ENCODE measurements at regions not wholly inside any gene's neighbourhood (a gene's known extent, or its start where the extent isn't known, plus 50 kb on each side); places are given as distances from the start of the nearest gene placed in this dataset.

DNA sequence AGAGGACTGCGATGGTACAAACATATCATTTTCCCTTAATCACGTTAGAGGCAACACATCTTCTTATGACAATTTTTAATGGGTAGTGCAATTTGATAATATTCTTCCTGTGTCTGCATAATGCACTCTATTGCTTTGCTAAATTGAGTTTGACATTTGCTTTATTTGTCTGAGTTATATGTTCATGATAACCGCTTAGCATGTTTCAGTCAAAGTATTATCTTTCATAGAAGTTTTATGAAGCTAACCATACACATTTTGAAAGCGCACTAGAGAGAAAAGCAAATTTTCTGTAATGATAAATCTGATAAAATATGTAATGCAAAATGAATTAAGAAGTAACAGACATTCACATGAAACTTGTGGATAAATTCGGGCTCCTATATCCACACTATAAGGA, 1276.9 kb downstream of the ZPLD1 start:
- TF ChIP-seq, protein P1, sequence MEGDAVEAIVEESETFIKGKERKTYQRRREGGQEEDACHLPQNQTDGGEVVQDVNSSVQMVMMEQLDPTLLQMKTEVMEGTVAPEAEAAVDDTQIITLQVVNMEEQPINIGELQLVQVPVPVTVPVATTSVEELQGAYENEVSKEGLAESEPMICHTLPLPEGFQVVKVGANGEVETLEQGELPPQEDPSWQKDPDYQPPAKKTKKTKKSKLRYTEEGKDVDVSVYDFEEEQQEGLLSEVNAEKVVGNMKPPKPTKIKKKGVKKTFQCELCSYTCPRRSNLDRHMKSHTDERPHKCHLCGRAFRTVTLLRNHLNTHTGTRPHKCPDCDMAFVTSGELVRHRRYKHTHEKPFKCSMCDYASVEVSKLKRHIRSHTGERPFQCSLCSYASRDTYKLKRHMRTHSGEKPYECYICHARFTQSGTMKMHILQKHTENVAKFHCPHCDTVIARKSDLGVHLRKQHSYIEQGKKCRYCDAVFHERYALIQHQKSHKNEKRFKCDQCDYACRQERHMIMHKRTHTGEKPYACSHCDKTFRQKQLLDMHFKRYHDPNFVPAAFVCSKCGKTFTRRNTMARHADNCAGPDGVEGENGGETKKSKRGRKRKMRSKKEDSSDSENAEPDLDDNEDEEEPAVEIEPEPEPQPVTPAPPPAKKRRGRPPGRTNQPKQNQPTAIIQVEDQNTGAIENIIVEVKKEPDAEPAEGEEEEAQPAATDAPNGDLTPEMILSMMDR (IDR thresholded peaks at IDR 0.05), result no peak
- no peak for TF ChIP-seq MYC (IDR thresholded peaks at IDR 0.05; ENCODE audit: borderline replicate concordance, low read length)
- TF ChIP-seq POLR2A (IDR thresholded peaks at IDR 0.05; ENCODE audit: low read length), result no peak
- TF ChIP-seq, protein P2, sequence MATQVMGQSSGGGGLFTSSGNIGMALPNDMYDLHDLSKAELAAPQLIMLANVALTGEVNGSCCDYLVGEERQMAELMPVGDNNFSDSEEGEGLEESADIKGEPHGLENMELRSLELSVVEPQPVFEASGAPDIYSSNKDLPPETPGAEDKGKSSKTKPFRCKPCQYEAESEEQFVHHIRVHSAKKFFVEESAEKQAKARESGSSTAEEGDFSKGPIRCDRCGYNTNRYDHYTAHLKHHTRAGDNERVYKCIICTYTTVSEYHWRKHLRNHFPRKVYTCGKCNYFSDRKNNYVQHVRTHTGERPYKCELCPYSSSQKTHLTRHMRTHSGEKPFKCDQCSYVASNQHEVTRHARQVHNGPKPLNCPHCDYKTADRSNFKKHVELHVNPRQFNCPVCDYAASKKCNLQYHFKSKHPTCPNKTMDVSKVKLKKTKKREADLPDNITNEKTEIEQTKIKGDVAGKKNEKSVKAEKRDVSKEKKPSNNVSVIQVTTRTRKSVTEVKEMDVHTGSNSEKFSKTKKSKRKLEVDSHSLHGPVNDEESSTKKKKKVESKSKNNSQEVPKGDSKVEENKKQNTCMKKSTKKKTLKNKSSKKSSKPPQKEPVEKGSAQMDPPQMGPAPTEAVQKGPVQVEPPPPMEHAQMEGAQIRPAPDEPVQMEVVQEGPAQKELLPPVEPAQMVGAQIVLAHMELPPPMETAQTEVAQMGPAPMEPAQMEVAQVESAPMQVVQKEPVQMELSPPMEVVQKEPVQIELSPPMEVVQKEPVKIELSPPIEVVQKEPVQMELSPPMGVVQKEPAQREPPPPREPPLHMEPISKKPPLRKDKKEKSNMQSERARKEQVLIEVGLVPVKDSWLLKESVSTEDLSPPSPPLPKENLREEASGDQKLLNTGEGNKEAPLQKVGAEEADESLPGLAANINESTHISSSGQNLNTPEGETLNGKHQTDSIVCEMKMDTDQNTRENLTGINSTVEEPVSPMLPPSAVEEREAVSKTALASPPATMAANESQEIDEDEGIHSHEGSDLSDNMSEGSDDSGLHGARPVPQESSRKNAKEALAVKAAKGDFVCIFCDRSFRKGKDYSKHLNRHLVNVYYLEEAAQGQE (IDR thresholded peaks at IDR 0.05), result no peak
- TF ChIP-seq FOSL2 (IDR thresholded peaks at IDR 0.05), result no peak
- no peak for TF ChIP-seq FOSL2 (CRISPR knock-in tag; IDR thresholded peaks at IDR 0.05)
- TF ChIP-seq, protein P3, sequence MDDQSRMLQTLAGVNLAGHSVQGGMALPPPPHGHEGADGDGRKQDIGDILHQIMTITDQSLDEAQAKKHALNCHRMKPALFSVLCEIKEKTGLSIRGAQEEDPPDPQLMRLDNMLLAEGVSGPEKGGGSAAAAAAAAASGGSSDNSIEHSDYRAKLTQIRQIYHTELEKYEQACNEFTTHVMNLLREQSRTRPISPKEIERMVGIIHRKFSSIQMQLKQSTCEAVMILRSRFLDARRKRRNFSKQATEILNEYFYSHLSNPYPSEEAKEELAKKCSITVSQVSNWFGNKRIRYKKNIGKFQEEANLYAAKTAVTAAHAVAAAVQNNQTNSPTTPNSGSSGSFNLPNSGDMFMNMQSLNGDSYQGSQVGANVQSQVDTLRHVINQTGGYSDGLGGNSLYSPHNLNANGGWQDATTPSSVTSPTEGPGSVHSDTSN (IDR thresholded peaks at IDR 0.05), result no peak
- no peak for TF ChIP-seq KDM1A (IDR thresholded peaks at IDR 0.05; ENCODE audit: low read depth)
- no peak for TF ChIP-seq CHD2 (IDR thresholded peaks at IDR 0.05; ENCODE audit: low read length, partially characterized antibody)
- TF ChIP-seq, protein P4, sequence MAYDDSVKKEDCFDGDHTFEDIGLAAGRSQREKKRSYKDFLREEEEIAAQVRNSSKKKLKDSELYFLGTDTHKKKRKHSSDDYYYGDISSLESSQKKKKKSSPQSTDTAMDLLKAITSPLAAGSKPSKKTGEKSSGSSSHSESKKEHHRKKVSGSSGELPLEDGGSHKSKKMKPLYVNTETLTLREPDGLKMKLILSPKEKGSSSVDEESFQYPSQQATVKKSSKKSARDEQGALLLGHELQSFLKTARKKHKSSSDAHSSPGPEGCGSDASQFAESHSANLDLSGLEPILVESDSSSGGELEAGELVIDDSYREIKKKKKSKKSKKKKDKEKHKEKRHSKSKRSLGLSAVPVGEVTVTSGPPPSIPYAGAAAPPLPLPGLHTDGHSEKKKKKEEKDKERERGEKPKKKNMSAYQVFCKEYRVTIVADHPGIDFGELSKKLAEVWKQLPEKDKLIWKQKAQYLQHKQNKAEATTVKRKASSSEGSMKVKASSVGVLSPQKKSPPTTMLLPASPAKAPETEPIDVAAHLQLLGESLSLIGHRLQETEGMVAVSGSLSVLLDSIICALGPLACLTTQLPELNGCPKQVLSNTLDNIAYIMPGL (CRISPR knock-in tag; IDR thresholded peaks at IDR 0.05; ENCODE audit: borderline replicate concordance), result no peak
- TF ChIP-seq JUN (IDR thresholded peaks at IDR 0.05), result no peak
- no peak for TF ChIP-seq CHD4 (IDR thresholded peaks at IDR 0.05; ENCODE audit: borderline replicate concordance)

All from A549 (cell line).